ENCODE measurements at regions not wholly inside any gene's neighbourhood (a gene's known extent, or its start where the extent isn't known, plus 50 kb on each side); places are given as distances from the start of the nearest gene placed in this dataset.

DNA sequence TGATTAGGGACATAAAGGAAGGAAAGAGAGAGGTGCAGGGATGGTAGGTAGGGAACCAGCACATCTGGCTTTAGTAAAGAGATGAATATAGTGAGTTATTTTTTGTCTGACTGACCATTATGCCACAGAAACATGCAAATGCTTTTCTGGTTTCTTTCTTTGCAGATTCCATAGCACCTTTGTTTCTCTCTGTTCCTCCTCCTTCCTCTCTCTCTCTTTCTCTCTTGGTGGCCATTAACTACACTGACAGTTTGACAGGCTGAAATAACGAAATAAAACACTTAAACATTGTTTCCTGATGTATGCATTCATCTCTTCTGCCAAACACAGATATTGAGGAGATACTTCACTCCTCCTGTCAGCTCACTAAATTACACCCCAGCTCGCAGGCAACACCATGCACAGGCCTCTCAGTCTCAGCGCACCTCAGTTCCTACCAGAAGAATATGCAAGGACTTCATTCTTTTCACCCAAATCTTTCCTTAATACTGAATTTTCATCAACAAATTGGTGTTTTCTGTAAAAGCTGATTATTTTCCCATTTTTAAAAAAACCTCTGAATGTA is 406.9 kb upstream of the SOX5 start:
- TF ChIP-seq, protein P1, sequence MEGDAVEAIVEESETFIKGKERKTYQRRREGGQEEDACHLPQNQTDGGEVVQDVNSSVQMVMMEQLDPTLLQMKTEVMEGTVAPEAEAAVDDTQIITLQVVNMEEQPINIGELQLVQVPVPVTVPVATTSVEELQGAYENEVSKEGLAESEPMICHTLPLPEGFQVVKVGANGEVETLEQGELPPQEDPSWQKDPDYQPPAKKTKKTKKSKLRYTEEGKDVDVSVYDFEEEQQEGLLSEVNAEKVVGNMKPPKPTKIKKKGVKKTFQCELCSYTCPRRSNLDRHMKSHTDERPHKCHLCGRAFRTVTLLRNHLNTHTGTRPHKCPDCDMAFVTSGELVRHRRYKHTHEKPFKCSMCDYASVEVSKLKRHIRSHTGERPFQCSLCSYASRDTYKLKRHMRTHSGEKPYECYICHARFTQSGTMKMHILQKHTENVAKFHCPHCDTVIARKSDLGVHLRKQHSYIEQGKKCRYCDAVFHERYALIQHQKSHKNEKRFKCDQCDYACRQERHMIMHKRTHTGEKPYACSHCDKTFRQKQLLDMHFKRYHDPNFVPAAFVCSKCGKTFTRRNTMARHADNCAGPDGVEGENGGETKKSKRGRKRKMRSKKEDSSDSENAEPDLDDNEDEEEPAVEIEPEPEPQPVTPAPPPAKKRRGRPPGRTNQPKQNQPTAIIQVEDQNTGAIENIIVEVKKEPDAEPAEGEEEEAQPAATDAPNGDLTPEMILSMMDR (IDR thresholded peaks at IDR 0.05) = no peak
- no peak for TF ChIP-seq POLR2AphosphoS5 (IDR thresholded peaks at IDR 0.05)
- no peak for TF ChIP-seq POLR2A (IDR thresholded peaks at IDR 0.05)

Measured in breast epithelium (tissue), 3 donors.